HUES64 (cell line): ENCODE measurements at regions not wholly inside any gene's neighbourhood (a gene's known extent, or its start where the extent isn't known, plus 50 kb on each side); places are given as distances from the start of the nearest gene placed in this dataset.

Experiments used
- H3K27ac ChIP-seq: 2 replicates; pipeline ENCODE4 v1.7.0; 2013; ENCODE audit warnings: low read depth, low read length, inconsistent platforms
- H3K27me3 ChIP-seq: 2 replicates; pipeline ENCODE4 v1.6.1; 2013; ENCODE audit warnings: mild to moderate bottlenecking, low read length; ENCODE audit not compliant: insufficient read depth
- H3K36me3 ChIP-seq: 2 replicates; pipeline ENCODE4 v1.6.1; 2013; ENCODE audit warnings: mild to moderate bottlenecking, low read length; ENCODE audit not compliant: insufficient read depth
- H3K4me1 ChIP-seq: 2 replicates; pipeline ENCODE4 v1.6.1; 2013; ENCODE audit warnings: mild to moderate bottlenecking, low read length, moderate library complexity; ENCODE audit not compliant: insufficient read depth
- H3K4me3 ChIP-seq: 2 replicates; pipeline ENCODE4 v1.5.1; 2013; ENCODE audit warnings: mild to moderate bottlenecking, low read length, moderate library complexity
- H3K9ac ChIP-seq: 2 replicates; pipeline ENCODE4 v1.6.1; 2013; ENCODE audit warnings: mild to moderate bottlenecking, low read depth, low read length
- H3K9me3 ChIP-seq: 2 replicates; pipeline ENCODE4 v1.6.1; 2013; ENCODE audit warnings: low read depth, low read length; ENCODE audit not compliant: insufficient read depth
- WGBS: fragments of 150-250, 120-280 bp; methylation state at CpG from one replicate; pipeline ENCODE4 v1.1.7; 2013; ENCODE audit warnings: missing lambda C conversion rate; 5-methylcytosine and 5-hydroxymethylcytosine counted together

GRCh38 chr4:30837861-30838260, 117.7 kb downstream of the PCDH7 start:
- no peaks in the 10 kb centered on the region for H3K36me3 ChIP-seq
- no peak overlapping the region for H3K9ac ChIP-seq
- 90% methylated on average over 2 of the region's 2 CpGs for WGBS
- no peak overlapping the region for H3K4me3 ChIP-seq
- H3K4me1 ChIP-seq = peaks cover 62% of the 10 kb centered on the region
- H3K9me3 ChIP-seq = no peaks in the 10 kb centered on the region
- H3K27me3 ChIP-seq = no peaks in the 10 kb centered on the region
- 0 out of 2 replicates have a peak overlapping the region, but pooled peaks have one; percentile 9 for H3K27ac ChIP-seq

- WGBS = 71% methylated on average over 3 of the region's 3 CpGs
- H3K4me1 ChIP-seq = peaks cover 58% of the 10 kb centered on the region
- no peaks in the 10 kb centered on the region for H3K36me3 ChIP-seq
- no peak overlapping the region; the same call in 1 of the 2 replicates for H3K9ac ChIP-seq
- no peaks in the 10 kb centered on the region for H3K9me3 ChIP-seq
- no peaks in the 10 kb centered on the region for H3K27me3 ChIP-seq
- 0 out of 2 replicates have a peak overlapping the region, but pooled peaks have one; percentile 9 for H3K27ac ChIP-seq
- no peak overlapping the region for H3K4me3 ChIP-seq
Observed at GRCh38 chr4:30838331-30838730, 118.2 kb downstream of the PCDH7 start.

GRCh38 chr4:30839583-30840520, 119.7 kb downstream of the PCDH7 start:
- no peaks in the 10 kb centered on the region for H3K36me3 ChIP-seq
- no peaks in the 10 kb centered on the region for H3K9me3 ChIP-seq
- no peak overlapping the region for H3K9ac ChIP-seq
- peaks cover 67% of the 10 kb centered on the region for H3K4me1 ChIP-seq
- no peaks in the 10 kb centered on the region for H3K27me3 ChIP-seq
- WGBS = 74% methylated on average over 2 of the region's 6 CpGs
- H3K27ac ChIP-seq = no peak overlapping the region
- H3K4me3 ChIP-seq = no peak overlapping the region

- 84% methylated on average over 3 of the region's 3 CpGs for WGBS
- Histone ChIP-seq H3K27me3 (no peaks in the 10 kb centered on the region), H3K9me3 (no peaks in the 10 kb centered on the region), H3K4me3 (no peak overlapping the region), H3K36me3 (no peaks in the 10 kb centered on the region), H3K4me1 (peaks cover 65% of the 10 kb centered on the region), H3K27ac (no peak overlapping the region), H3K9ac (no peak overlapping the region)
Observed at GRCh38 chr4:30840571-30840970, 120.4 kb downstream of the PCDH7 start.

GRCh38 chr4:30842142-30842541, 122.0 kb downstream of the PCDH7 start:
- H3K27me3 ChIP-seq = no peaks in the 10 kb centered on the region
- no peak overlapping the region for H3K4me3 ChIP-seq
- 100% methylated on average over 1 of the region's 1 CpG for WGBS
- H3K36me3 ChIP-seq = no peaks in the 10 kb centered on the region
- peaks cover 56% of the 10 kb centered on the region for H3K4me1 ChIP-seq
- H3K9ac ChIP-seq = no peak overlapping the region
- H3K9me3 ChIP-seq = no peaks in the 10 kb centered on the region
- no peak overlapping the region for H3K27ac ChIP-seq

GRCh38 chr4:30842689-30843088, 122.5 kb downstream of the PCDH7 start:
- Histone ChIP-seq H3K9me3 (no peaks in the 10 kb centered on the region), H3K9ac (no peak overlapping the region), H3K4me1 (peaks cover 55% of the 10 kb centered on the region), H3K36me3 (no peaks in the 10 kb centered on the region), H3K27ac (no peak overlapping the region), H3K27me3 (no peaks in the 10 kb centered on the region), H3K4me3 (no peak overlapping the region)
- 91% methylated on average over 6 of the region's 6 CpGs for WGBS

- H3K9me3 ChIP-seq = no peaks in the 10 kb centered on the region
- H3K36me3 ChIP-seq = no peaks in the 10 kb centered on the region
- peaks cover 44% of the 10 kb centered on the region for H3K4me1 ChIP-seq
- no peak overlapping the region for H3K9ac ChIP-seq
- H3K4me3 ChIP-seq = no peak overlapping the region
- H3K27ac ChIP-seq = no peak overlapping the region
- WGBS = 91% methylated on average over 3 of the region's 3 CpGs
- H3K27me3 ChIP-seq = no peaks in the 10 kb centered on the region
Observed at GRCh38 chr4:30844861-30845582, 124.9 kb downstream of the PCDH7 start.

- H3K9ac ChIP-seq = no peak overlapping the region
- peaks cover 34% of the 10 kb centered on the region for H3K4me1 ChIP-seq
- H3K4me3 ChIP-seq = no peak overlapping the region
- H3K36me3 ChIP-seq = no peaks in the 10 kb centered on the region
- H3K9me3 ChIP-seq = no peaks in the 10 kb centered on the region
- WGBS = 0% methylated on average over 1 of the region's 1 CpG
- peak overlapping the region; percentile 71; the same call in 1 of the 2 replicates for H3K27ac ChIP-seq
- H3K27me3 ChIP-seq = no peaks in the 10 kb centered on the region
Observed at GRCh38 chr4:30847167-30847566, 127.0 kb downstream of the PCDH7 start.

- peaks cover 39% of the 10 kb centered on the region for H3K4me1 ChIP-seq
- no peak overlapping the region for H3K9ac ChIP-seq
- no peak overlapping the region for H3K4me3 ChIP-seq
- H3K9me3 ChIP-seq = no peaks in the 10 kb centered on the region
- H3K36me3 ChIP-seq = no peaks in the 10 kb centered on the region
- no peaks in the 10 kb centered on the region for H3K27me3 ChIP-seq
- no peak overlapping the region for H3K27ac ChIP-seq
- 100% methylated on average over 1 of the region's 1 CpG for WGBS
Observed at GRCh38 chr4:30847958-30848357, 127.8 kb downstream of the PCDH7 start.

- Histone ChIP-seq H3K9ac (no peak overlapping the region), H3K27ac (no peak overlapping the region), H3K4me1 (peaks cover 16% of the 10 kb centered on the region), H3K4me3 (no peak overlapping the region), H3K36me3 (no peaks in the 10 kb centered on the region), H3K9me3 (no peaks in the 10 kb centered on the region), H3K27me3 (no peaks in the 10 kb centered on the region)
- WGBS = 92% methylated on average over 2 of the region's 3 CpGs
Observed at GRCh38 chr4:30854531-30854930, 134.4 kb downstream of the PCDH7 start.

- no peaks in the 10 kb centered on the region for H3K9me3 ChIP-seq
- no peak overlapping the region for H3K4me3 ChIP-seq
- H3K9ac ChIP-seq = no peak overlapping the region
- no peak overlapping the region for H3K27ac ChIP-seq
- H3K27me3 ChIP-seq = no peaks in the 10 kb centered on the region
- peaks cover 16% of the 10 kb centered on the region for H3K4me1 ChIP-seq
- no peaks in the 10 kb centered on the region for H3K36me3 ChIP-seq
- 91% methylated on average over 3 of the region's 3 CpGs for WGBS
Observed at GRCh38 chr4:30855232-30855631, 135.1 kb downstream of the PCDH7 start.
